ENCODE measurements at regions not wholly inside any gene's neighbourhood (a gene's known extent, or its start where the extent isn't known, plus 50 kb on each side); places are given as distances from the start of the nearest gene placed in this dataset.
A peak's percentile ranks its signal among the peaks of the same experiment; 100 is the strongest.

GRCh38 chr3:177931346-177931745 lies 604.9 kb upstream of the KCNMB2 start:
- Histone ChIP-seq H4K20me1 (ENCODE audit: control insufficient read depth, insufficient read depth, low read depth, low read length) (no peaks in the 10 kb centered on the region), H3K9me3 (ENCODE audit: control insufficient read depth, insufficient read depth, low read length) (no peaks in the 10 kb centered on the region), H3K4me2 (ENCODE audit: low read length) (no peak overlapping the region), H3K27me3 (ENCODE audit: control insufficient read depth, low read length) (no peaks in the 10 kb centered on the region), H3K4me3 (ENCODE audit: low read length) (no peak overlapping the region), H3F3A (ENCODE audit: control insufficient read depth, insufficient read depth) (0 out of 2 replicates have a peak, but pooled peaks cover 2% of the 10 kb centered on the region), H3K79me2 (ENCODE audit: control insufficient read depth, low read length) (no peaks in the 10 kb centered on the region), H3K36me3 (ENCODE audit: control insufficient read depth, low read length) (no peaks in the 10 kb centered on the region), H3K27ac (ENCODE audit: low read depth, low read length) (no peak overlapping the region), H3K4me1 (ENCODE audit: control insufficient read depth, low read length) (peaks cover 54% of the 10 kb centered on the region), H3K9me2 (replicated peaks; ENCODE audit: control insufficient read depth, low read length) (no peaks in the 10 kb centered on the region)
- TF ChIP-seq, protein P1, sequence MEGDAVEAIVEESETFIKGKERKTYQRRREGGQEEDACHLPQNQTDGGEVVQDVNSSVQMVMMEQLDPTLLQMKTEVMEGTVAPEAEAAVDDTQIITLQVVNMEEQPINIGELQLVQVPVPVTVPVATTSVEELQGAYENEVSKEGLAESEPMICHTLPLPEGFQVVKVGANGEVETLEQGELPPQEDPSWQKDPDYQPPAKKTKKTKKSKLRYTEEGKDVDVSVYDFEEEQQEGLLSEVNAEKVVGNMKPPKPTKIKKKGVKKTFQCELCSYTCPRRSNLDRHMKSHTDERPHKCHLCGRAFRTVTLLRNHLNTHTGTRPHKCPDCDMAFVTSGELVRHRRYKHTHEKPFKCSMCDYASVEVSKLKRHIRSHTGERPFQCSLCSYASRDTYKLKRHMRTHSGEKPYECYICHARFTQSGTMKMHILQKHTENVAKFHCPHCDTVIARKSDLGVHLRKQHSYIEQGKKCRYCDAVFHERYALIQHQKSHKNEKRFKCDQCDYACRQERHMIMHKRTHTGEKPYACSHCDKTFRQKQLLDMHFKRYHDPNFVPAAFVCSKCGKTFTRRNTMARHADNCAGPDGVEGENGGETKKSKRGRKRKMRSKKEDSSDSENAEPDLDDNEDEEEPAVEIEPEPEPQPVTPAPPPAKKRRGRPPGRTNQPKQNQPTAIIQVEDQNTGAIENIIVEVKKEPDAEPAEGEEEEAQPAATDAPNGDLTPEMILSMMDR (IDR thresholded peaks at IDR 0.05; ENCODE audit: low read depth, low read length, poor library complexity, severe bottlenecking), result no peak
- no peak for TF ChIP-seq EZH2phosphoT487 (IDR thresholded peaks at IDR 0.05; ENCODE audit: borderline replicate concordance, low read length)

DNA sequence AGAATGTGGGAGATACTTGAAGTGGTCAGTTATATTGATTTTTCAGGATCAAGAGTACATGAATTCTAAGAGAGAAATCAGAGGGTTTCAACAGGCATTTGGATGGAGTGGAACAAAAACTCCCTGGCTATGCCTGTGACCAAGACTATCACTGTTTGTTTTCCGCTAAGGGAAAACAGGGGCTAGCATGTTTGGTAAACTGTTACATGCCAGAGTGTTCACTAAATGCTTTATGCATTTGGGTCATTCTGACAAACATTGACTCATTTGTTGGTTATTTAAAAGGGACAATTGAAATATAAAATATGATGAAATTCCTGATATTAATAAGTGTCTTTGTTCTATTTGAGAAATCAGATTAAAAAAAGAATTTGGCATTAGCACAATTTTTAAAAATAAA lies 603.9 kb upstream of the KCNMB2 start:
- no peak overlapping the region for H3K4me3 ChIP-seq (ENCODE audit: low read length)
- H3K27ac ChIP-seq (ENCODE audit: low read depth, low read length), result no peak overlapping the region

DNA sequence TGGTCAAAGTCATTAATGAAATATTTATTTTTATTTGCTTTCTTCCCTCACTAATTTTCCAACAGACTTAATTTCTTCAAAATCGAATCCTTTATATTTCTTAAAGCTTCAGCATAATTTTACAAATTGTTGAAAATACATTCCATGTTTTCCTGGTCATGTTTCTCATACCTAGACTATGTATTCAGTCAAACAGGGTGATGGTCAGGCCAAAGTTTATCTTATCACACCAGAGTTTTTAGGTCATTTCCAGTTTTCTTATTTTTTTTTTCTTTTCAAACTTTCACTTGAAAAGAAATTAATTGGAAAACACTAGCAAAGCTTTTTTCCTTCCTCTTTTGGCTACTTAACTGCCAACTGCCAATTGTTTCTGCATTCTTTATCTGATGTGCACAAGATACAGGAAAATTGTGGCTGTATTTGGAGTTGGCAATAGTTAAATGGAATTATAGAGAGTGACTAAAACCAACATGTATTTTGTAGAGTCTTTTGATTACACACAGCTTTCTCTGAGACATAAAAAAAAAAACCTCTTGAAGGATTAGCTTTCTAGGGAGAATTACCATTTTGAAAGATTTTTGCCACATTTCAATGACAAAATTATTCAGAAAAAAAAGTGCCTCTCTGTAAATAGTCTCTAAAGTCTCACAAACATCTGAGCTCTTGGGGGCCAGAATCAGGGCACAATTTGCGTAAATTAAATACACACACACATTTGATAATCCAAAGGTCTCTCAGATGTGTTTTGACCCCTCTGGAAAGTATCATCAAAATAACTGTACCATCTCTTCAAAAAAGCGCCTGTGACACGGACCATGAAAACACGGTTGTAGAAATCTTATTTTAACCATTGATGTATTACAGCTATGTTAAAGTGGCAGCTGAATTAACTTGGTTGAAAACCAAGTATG lies 603.2 kb upstream of the KCNMB2 start:
- peaks cover 60% of the 10 kb centered on the region for H3K4me1 ChIP-seq (ENCODE audit: control insufficient read depth, low read length)
- TF ChIP-seq, protein P1 (IDR thresholded peaks at IDR 0.05; ENCODE audit: low read depth, low read length, poor library complexity, severe bottlenecking), result no peak
- no peak for TF ChIP-seq EZH2phosphoT487 (IDR thresholded peaks at IDR 0.05; ENCODE audit: borderline replicate concordance, low read length)
- no peak overlapping the region for H3K27ac ChIP-seq (ENCODE audit: low read depth, low read length)
- no peaks in the 10 kb centered on the region for H4K20me1 ChIP-seq (ENCODE audit: control insufficient read depth, insufficient read depth, low read depth, low read length)
- no peaks in the 10 kb centered on the region for H3K9me2 ChIP-seq (replicated peaks; ENCODE audit: control insufficient read depth, low read length)
- H3K9me3 ChIP-seq (ENCODE audit: control insufficient read depth, insufficient read depth, low read length), result no peaks in the 10 kb centered on the region
- no peaks in the 10 kb centered on the region for H3K36me3 ChIP-seq (ENCODE audit: control insufficient read depth, low read length)
- no peaks in the 10 kb centered on the region for H3K79me2 ChIP-seq (ENCODE audit: control insufficient read depth, low read length)
- no peak overlapping the region; the same call in 1 of the 2 replicates for H3K4me3 ChIP-seq (ENCODE audit: low read length)
- 0 out of 2 replicates have a peak, but pooled peaks cover 2% of the 10 kb centered on the region for H3F3A ChIP-seq (ENCODE audit: control insufficient read depth, insufficient read depth)
- no peaks in the 10 kb centered on the region for H3K27me3 ChIP-seq (ENCODE audit: control insufficient read depth, low read length)
- peak overlapping the region; percentile 58 for H3K4me2 ChIP-seq (ENCODE audit: low read length)

More for the DNA sequence above, 603.9 kb upstream of the KCNMB2 start:
- Histone ChIP-seq H3K9me3 (ENCODE audit: control insufficient read depth, insufficient read depth, low read length) (no peaks in the 10 kb centered on the region), H3K27me3 (ENCODE audit: control insufficient read depth, low read length) (no peaks in the 10 kb centered on the region), H3K9me2 (replicated peaks; ENCODE audit: control insufficient read depth, low read length) (no peaks in the 10 kb centered on the region), H3K36me3 (ENCODE audit: control insufficient read depth, low read length) (no peaks in the 10 kb centered on the region), H3K4me2 (ENCODE audit: low read length) (no peak overlapping the region), H3K79me2 (ENCODE audit: control insufficient read depth, low read length) (no peaks in the 10 kb centered on the region), H3K4me1 (ENCODE audit: control insufficient read depth, low read length) (peaks cover 60% of the 10 kb centered on the region), H4K20me1 (ENCODE audit: control insufficient read depth, insufficient read depth, low read depth, low read length) (no peaks in the 10 kb centered on the region), H3F3A (ENCODE audit: control insufficient read depth, insufficient read depth) (0 out of 2 replicates have a peak, but pooled peaks cover 2% of the 10 kb centered on the region)
- TF ChIP-seq EZH2phosphoT487 (IDR thresholded peaks at IDR 0.05; ENCODE audit: borderline replicate concordance, low read length), result no peak
- TF ChIP-seq, protein P1 (IDR thresholded peaks at IDR 0.05; ENCODE audit: low read depth, low read length, poor library complexity, severe bottlenecking), result no peak
